ENCODE measurements at regions not wholly inside any gene's neighbourhood (a gene's known extent, or its start where the extent isn't known, plus 50 kb on each side); places are given as distances from the start of the nearest gene placed in this dataset.

DNA sequence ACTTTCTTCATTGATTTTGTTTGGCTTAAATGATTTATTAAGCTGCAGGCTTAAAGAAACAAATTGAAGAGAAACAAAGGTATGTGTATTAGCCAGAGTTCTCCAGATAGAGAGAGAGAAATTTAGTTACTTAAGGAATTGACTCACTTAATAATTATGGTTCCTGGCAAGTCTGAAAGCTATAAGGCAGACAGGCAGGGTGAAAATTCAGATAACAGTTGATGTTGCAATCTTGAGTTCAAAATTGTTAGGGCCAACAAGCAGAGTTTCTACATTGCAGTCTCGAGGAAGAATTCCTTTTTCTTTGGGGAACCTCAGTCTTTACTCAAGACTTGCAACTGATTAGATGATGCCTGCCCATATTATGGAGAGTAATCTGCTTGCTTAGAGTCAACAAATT lies 593.5 kb downstream of the ADCYAP1 start:
- no peaks in the 10 kb centered on the region for H3K27me3 ChIP-seq (ENCODE audit: insufficient read depth, low read length)
- H3K9ac ChIP-seq (ENCODE audit: low read length): no peak overlapping the region
- H3K9me3 ChIP-seq (ENCODE audit: insufficient read depth, low read depth, low read length): peaks cover 5% of the 10 kb centered on the region
- no peaks in the 10 kb centered on the region for H3K4me1 ChIP-seq (ENCODE audit: insufficient read depth, low read length)
- peaks cover 12% of the 10 kb centered on the region for H3K9me3 Mint-ChIP-seq (ENCODE audit: unreplicated experiment)
- H3K27ac Mint-ChIP-seq (ENCODE audit: unreplicated experiment): no peak overlapping the region
- no peaks in the 10 kb centered on the region for H3K79me2 ChIP-seq (ENCODE audit: insufficient read depth, low read length)
- no peaks in the 10 kb centered on the region for H3K4me1 Mint-ChIP-seq (ENCODE audit: low read depth, unreplicated experiment)
- FAIRE-seq (no peak), DNase-seq (ENCODE audit: low read depth) (peak; percentile 14)
- no peak overlapping the region for H3K4me2 ChIP-seq (ENCODE audit: low read length)
- no peaks in the 10 kb centered on the region for H3K36me3 ChIP-seq (ENCODE audit: insufficient read depth, low read length)
- no peak overlapping the region for H3K27ac ChIP-seq (ENCODE audit: low read depth, low read length)
- no peak overlapping the region for H3K4me3 ChIP-seq (ENCODE audit: insufficient read depth, low read depth, low read length)
- H3K36me3 Mint-ChIP-seq (ENCODE audit: low read depth, unreplicated experiment): no peaks in the 10 kb centered on the region
- no peaks in the 10 kb centered on the region for H3K27me3 Mint-ChIP-seq (ENCODE audit: low read depth, unreplicated experiment)
- no peak overlapping the region for H3K4me3 Mint-ChIP-seq (ENCODE audit: unreplicated experiment)
- H4K20me1 ChIP-seq (ENCODE audit: insufficient read depth, low read length): no peaks in the 10 kb centered on the region
- no peak for TF ChIP-seq EZH2 (IDR thresholded peaks at IDR 0.05; ENCODE audit: insufficient read depth, low read length)
- TF ChIP-seq, protein P1, sequence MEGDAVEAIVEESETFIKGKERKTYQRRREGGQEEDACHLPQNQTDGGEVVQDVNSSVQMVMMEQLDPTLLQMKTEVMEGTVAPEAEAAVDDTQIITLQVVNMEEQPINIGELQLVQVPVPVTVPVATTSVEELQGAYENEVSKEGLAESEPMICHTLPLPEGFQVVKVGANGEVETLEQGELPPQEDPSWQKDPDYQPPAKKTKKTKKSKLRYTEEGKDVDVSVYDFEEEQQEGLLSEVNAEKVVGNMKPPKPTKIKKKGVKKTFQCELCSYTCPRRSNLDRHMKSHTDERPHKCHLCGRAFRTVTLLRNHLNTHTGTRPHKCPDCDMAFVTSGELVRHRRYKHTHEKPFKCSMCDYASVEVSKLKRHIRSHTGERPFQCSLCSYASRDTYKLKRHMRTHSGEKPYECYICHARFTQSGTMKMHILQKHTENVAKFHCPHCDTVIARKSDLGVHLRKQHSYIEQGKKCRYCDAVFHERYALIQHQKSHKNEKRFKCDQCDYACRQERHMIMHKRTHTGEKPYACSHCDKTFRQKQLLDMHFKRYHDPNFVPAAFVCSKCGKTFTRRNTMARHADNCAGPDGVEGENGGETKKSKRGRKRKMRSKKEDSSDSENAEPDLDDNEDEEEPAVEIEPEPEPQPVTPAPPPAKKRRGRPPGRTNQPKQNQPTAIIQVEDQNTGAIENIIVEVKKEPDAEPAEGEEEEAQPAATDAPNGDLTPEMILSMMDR (IDR thresholded peaks at IDR 0.05; ENCODE audit: insufficient read depth, low read depth, low read length): no peak
- no peak overlapping the region for H2AFZ ChIP-seq (ENCODE audit: low read depth, low read length)

DNA sequence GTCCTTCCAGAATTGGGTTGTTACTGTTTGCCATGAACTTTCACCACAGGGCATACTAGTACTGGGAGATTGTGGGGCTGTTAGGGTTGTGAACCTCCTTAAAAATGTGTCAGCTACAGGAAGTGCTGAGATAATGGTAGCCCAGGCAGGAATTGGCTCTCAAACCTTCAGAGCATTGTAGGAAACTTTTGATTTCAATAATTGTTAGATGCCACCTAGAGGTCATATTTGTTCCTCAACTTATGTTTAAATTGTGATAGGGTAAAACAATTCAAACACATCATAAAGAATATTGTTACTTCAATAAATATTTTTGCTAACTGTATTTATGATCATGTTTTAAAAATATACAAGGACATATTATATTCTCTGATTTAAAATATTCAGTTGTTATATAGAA lies 594.6 kb downstream of the ADCYAP1 start:
- H3K79me2 ChIP-seq (ENCODE audit: insufficient read depth, low read length): no peaks in the 10 kb centered on the region
- no peak overlapping the region for H2AFZ ChIP-seq (ENCODE audit: low read depth, low read length)

DNA sequence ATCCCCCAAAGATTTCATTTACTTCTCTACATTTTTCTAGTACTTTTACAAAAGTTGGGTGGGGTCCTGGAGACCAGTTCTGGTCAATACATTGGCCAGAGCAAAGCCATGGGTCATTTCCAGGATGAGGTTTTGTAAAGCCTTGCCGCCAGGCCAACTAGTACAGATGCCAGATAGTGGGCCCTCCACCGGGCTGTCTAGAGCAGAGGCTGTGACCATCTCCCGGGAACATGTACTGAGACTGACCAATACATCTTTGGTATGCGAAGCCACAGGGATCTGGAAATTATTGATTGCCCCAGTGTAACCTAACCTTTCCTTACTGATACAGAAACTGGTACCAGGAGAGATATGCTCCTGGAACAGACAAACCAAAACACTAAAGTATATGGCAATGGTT lies 599.2 kb downstream of the ADCYAP1 start:
- Histone ChIP-seq H3K27ac (ENCODE audit: low read depth, low read length) (no peak overlapping the region), H3K4me1 (ENCODE audit: insufficient read depth, low read length) (no peaks in the 10 kb centered on the region), H3K4me3 (ENCODE audit: insufficient read depth, low read depth, low read length) (no peak overlapping the region), H3K4me2 (ENCODE audit: low read length) (no peak overlapping the region), H3K79me2 (ENCODE audit: insufficient read depth, low read length) (no peaks in the 10 kb centered on the region), H3K36me3 (ENCODE audit: insufficient read depth, low read length) (no peaks in the 10 kb centered on the region), H3K27me3 (ENCODE audit: insufficient read depth, low read length) (no peaks in the 10 kb centered on the region), H3K9me3 (ENCODE audit: insufficient read depth, low read depth, low read length) (no peaks in the 10 kb centered on the region), H3K9ac (ENCODE audit: low read length) (no peak overlapping the region), H4K20me1 (ENCODE audit: insufficient read depth, low read length) (no peaks in the 10 kb centered on the region), H2AFZ (ENCODE audit: low read depth, low read length) (no peak overlapping the region)
- no peak for TF ChIP-seq EZH2 (IDR thresholded peaks at IDR 0.05; ENCODE audit: insufficient read depth, low read length)
- TF ChIP-seq, protein P1 (IDR thresholded peaks at IDR 0.05; ENCODE audit: insufficient read depth, low read depth, low read length): no peak
- Mint-ChIP-seq H3K27ac (ENCODE audit: unreplicated experiment) (no peak overlapping the region), H3K36me3 (ENCODE audit: low read depth, unreplicated experiment) (no peaks in the 10 kb centered on the region), H3K4me3 (ENCODE audit: unreplicated experiment) (no peak overlapping the region), H3K4me1 (ENCODE audit: low read depth, unreplicated experiment) (no peaks in the 10 kb centered on the region), H3K27me3 (ENCODE audit: low read depth, unreplicated experiment) (no peaks in the 10 kb centered on the region), H3K9me3 (ENCODE audit: unreplicated experiment) (no peaks in the 10 kb centered on the region)
- no peak for FAIRE-seq
- no peak for DNase-seq (ENCODE audit: low read depth)

More for the DNA sequence above, 594.6 kb downstream of the ADCYAP1 start:
- H3K9me3 ChIP-seq (ENCODE audit: insufficient read depth, low read depth, low read length): peaks cover 5% of the 10 kb centered on the region
- H3K9ac ChIP-seq (ENCODE audit: low read length): no peak overlapping the region
- H3K4me3 ChIP-seq (ENCODE audit: insufficient read depth, low read depth, low read length): no peak overlapping the region
- H3K36me3 Mint-ChIP-seq (ENCODE audit: low read depth, unreplicated experiment): no peaks in the 10 kb centered on the region
- FAIRE-seq: no peak
- no peak overlapping the region for H3K27ac ChIP-seq (ENCODE audit: low read depth, low read length)
- H3K27me3 Mint-ChIP-seq (ENCODE audit: low read depth, unreplicated experiment): no peaks in the 10 kb centered on the region
- DNase-seq (ENCODE audit: low read depth): no peak
- no peak overlapping the region for H3K27ac Mint-ChIP-seq (ENCODE audit: unreplicated experiment)
- H4K20me1 ChIP-seq (ENCODE audit: insufficient read depth, low read length): no peaks in the 10 kb centered on the region
- H3K4me3 Mint-ChIP-seq (ENCODE audit: unreplicated experiment): no peak overlapping the region
- peaks cover 11% of the 10 kb centered on the region for H3K9me3 Mint-ChIP-seq (ENCODE audit: unreplicated experiment)
- TF ChIP-seq, protein P1 (IDR thresholded peaks at IDR 0.05; ENCODE audit: insufficient read depth, low read depth, low read length): no peak
- no peak for TF ChIP-seq EZH2 (IDR thresholded peaks at IDR 0.05; ENCODE audit: insufficient read depth, low read length)
- no peaks in the 10 kb centered on the region for H3K4me1 Mint-ChIP-seq (ENCODE audit: low read depth, unreplicated experiment)
- no peaks in the 10 kb centered on the region for H3K4me1 ChIP-seq (ENCODE audit: insufficient read depth, low read length)
- H3K27me3 ChIP-seq (ENCODE audit: insufficient read depth, low read length): no peaks in the 10 kb centered on the region
- H3K4me2 ChIP-seq (ENCODE audit: low read length): no peak overlapping the region
- no peaks in the 10 kb centered on the region for H3K36me3 ChIP-seq (ENCODE audit: insufficient read depth, low read length)

All from astrocyte (in vitro differentiated cells and primary cell).